HCT116 (cell line): ENCODE measurements at regions not wholly inside any gene's neighbourhood (a gene's known extent, or its start where the extent isn't known, plus 50 kb on each side); places are given as distances from the start of the nearest gene placed in this dataset.

Experiments
- ATAC-seq: fragments of 200-7000 bp; cut with Tn5 transposase; 2 replicates; pipeline ENCODE4 v1.9.1; 2020; ENCODE audit warnings: mild to moderate bottlenecking, moderate library complexity
- BruUV-seq: library from RNA; stranded (reverse); fragments of 400-500 nt; replicated peaks from 2 replicates; lab custom pipeline; 2021; lab: Mats Ljungman, UMichigan
- CTCF ChIA-PET: fragments of 300-600 bp; sonication (Branson Sonifier 250); formaldehyde crosslinking; loops from one replicate; lab custom pipeline; 2021; ENCODE audit warnings: antibody characterized with exemption; lab: Charles Lee
- POLR2A ChIA-PET: fragments of 300-600, 350-600 bp; sonication (Branson Sonifier 250); formaldehyde crosslinking; loops from one replicate; lab custom pipeline; 2021; ENCODE audit warnings: antibody characterized with exemption; lab: Charles Lee
- RAD21 ChIA-PET, 2 experiments: fragments of 300-600 bp; sonication (Branson Sonifier 250); formaldehyde crosslinking; loops; one replicate each; lab custom pipeline; 2023; ENCODE audit warnings: low total read pairs in 2 of 2; ENCODE audit not compliant: uncharacterized antibody in 2 of 2, unreplicated experiment in 2 of 2, low non-redundant PET in 1 of 2; lab: Charles Lee
- DNase-seq: peaks from one replicate; pipeline ENCODE4 v3.0.0-alpha.2; 2010; ENCODE audit warnings: low read depth, low spot score
- H2AFZ ChIP-seq: fragments of 200-600 bp; shearing (Covaris generic), sonication (generic); 2 replicates; pipeline ENCODE4 v1.6.1; 2017; ENCODE audit warnings: low read depth, mixed run types, mixed read lengths, antibody characterized with exemption, low read length; ENCODE audit not compliant: poor library complexity, severe bottlenecking
- H3K27ac ChIP-seq: 2 replicates; pipeline ENCODE4 v1.5.1; 2012; ENCODE audit warnings: low read depth, low read length
- H3K27me3 ChIP-seq: fragments of 200-600 bp; sonication (generic); 2 replicates; pipeline ENCODE4 v1.6.1; 2016; ENCODE audit warnings: mixed run types, low read length, mixed read lengths; ENCODE audit not compliant: insufficient read depth
- H3K36me3 ChIP-seq, 2 experiments: fragments of 200-500 bp in 1 of 2; fragments of 200-600 bp in 1 of 2; sonication (Bioruptor generic) in 1 of 2; sonication (generic) in 1 of 2; 2 replicates each; pipeline versions ENCODE4 v1.5.1 to v1.6.1; 2014 to 2016; ENCODE audit warnings: low read length in 2 of 2, inconsistent platforms in 1 of 2, mixed read lengths in 1 of 2, mixed run types in 1 of 2; ENCODE audit not compliant: insufficient read depth in 2 of 2, control insufficient read depth in 1 of 2
- H3K4me1 ChIP-seq, 2 experiments: fragments of 200-600 bp in 1 of 2; sonication (generic) in 1 of 2; 2 replicates each; pipeline versions ENCODE4 v1.5.1 to v1.6.1; 2012 to 2017; ENCODE audit warnings: low read length in 2 of 2, inconsistent platforms in 1 of 2, mild to moderate bottlenecking in 1 of 2, mixed read lengths in 1 of 2, mixed run types in 1 of 2, moderate library complexity in 1 of 2; ENCODE audit not compliant: insufficient read depth in 2 of 2, control insufficient read depth in 1 of 2
- H3K4me2 ChIP-seq: fragments of 200-600 bp; sonication (generic); 2 replicates; pipeline ENCODE4 v1.6.1; 2017; ENCODE audit warnings: mixed run types, low read length, mixed read lengths
- H3K4me3 ChIP-seq, 2 experiments: fragments of 200-600 bp in 1 of 2; sonication (generic) in 1 of 2; replicated peaks in 1 of 2; 2 replicates each; pipeline ENCODE4 v1.5.1; 2011 to 2016; ENCODE audit warnings: low read length in 2 of 2, control low read depth in 1 of 2, low read depth in 1 of 2, mild to moderate bottlenecking in 1 of 2, mixed read lengths in 1 of 2, mixed run types in 1 of 2
- H3K79me2 ChIP-seq: fragments of 200-600 bp; sonication (generic); 2 replicates; pipeline ENCODE4 v1.6.1; 2017; ENCODE audit warnings: mild to moderate bottlenecking, mixed run types, low read length, moderate library complexity, mixed read lengths; ENCODE audit not compliant: insufficient read depth
- H3K9ac ChIP-seq: fragments of 200-600 bp; sonication (generic); 2 replicates; pipeline ENCODE4 v1.6.1; 2016; ENCODE audit warnings: low read length, mixed read lengths
- H3K9me2 ChIP-seq: fragments of 200-600 bp; sonication (generic), shearing (Covaris generic); 2 replicates; pipeline ENCODE4 v1.6.1; 2017; ENCODE audit warnings: mixed run types, mild to moderate bottlenecking, moderate library complexity; ENCODE audit not compliant: insufficient read depth
- H3K9me3 ChIP-seq, 2 experiments: fragments of 200-500 bp in 1 of 2; fragments of 200-600 bp in 1 of 2; sonication (Bioruptor generic) in 1 of 2; sonication (generic) in 1 of 2; 2 replicates each; pipeline ENCODE4 v1.6.1; 2014 to 2017; ENCODE audit warnings: low read length in 2 of 2, mixed read lengths in 2 of 2, inconsistent platforms in 1 of 2, low read depth in 1 of 2, mild to moderate bottlenecking in 1 of 2, mixed run types in 1 of 2, moderate library complexity in 1 of 2; ENCODE audit not compliant: control insufficient read depth in 1 of 2, insufficient read depth in 1 of 2
- H4K20me1 ChIP-seq: fragments of 200-600 bp; sonication (generic), shearing (Covaris generic); 2 replicates; pipeline ENCODE4 v1.6.1; 2017; ENCODE audit warnings: mixed run types, mild to moderate bottlenecking, moderate library complexity; ENCODE audit not compliant: insufficient read depth
- ATF3 ChIP-seq: IDR thresholded peaks from 2 replicates; pipeline ENCODE4 v1.6.1; 2012
- CBX3 ChIP-seq: IDR thresholded peaks from 2 replicates; pipeline ENCODE4 v1.6.1; 2012; ENCODE audit warnings: low read depth
- CEBPB ChIP-seq: IDR thresholded peaks from 2 replicates; pipeline ENCODE4 v1.6.1; 2012; ENCODE audit warnings: low read depth
- CTCF ChIP-seq, 3 experiments: fragments of 200-600 bp in 1 of 3; sonication (generic) in 1 of 3; IDR thresholded peaks in 2 of 3; conservative IDR thresholded peaks in 1 of 3; 2 replicates each; pipeline ENCODE4 v1.5.1; 2012 to 2017; ENCODE audit warnings: low read depth in 2 of 3, low read length in 2 of 3, antibody characterized with exemption in 1 of 3, borderline replicate concordance in 1 of 3, control low read depth in 1 of 3, mild to moderate bottlenecking in 1 of 3, mixed read lengths in 1 of 3, mixed run types in 1 of 3, moderate library complexity in 1 of 3; ENCODE audit not compliant: insufficient read depth in 1 of 3
- EGR1 ChIP-seq: IDR thresholded peaks from 2 replicates; pipeline ENCODE4 v1.6.1; 2012; ENCODE audit warnings: low read depth
- ELF1 ChIP-seq: IDR thresholded peaks from 2 replicates; pipeline ENCODE4 v1.6.1; 2012; ENCODE audit warnings: low read depth, borderline replicate concordance
- EZH2 ChIP-seq: fragments of 200-600 bp; sonication (generic); IDR thresholded peaks from 2 replicates; pipeline ENCODE4 v1.6.1; 2017; ENCODE audit warnings: antibody characterized with exemption, mixed run types
- EZH2phosphoT487 ChIP-seq: fragments of 200-600 bp; IDR thresholded peaks from 2 replicates; pipeline ENCODE4 v1.6.1; 2018; ENCODE audit warnings: antibody characterized with exemption, borderline replicate concordance
- FOSL1 ChIP-seq: IDR thresholded peaks from 2 replicates; pipeline ENCODE4 v1.6.1; 2012; ENCODE audit warnings: low read depth
- MAX ChIP-seq: IDR thresholded peaks from 2 replicates; pipeline ENCODE4 v1.6.1; 2012
- POLR2A ChIP-seq: IDR thresholded peaks from 2 replicates; pipeline ENCODE4 v1.7.0; 2011; ENCODE audit warnings: borderline replicate concordance; ENCODE audit not compliant: insufficient read depth, insufficient read length; ENCODE audit errors: extremely low read depth
- POLR2AphosphoS5 ChIP-seq: IDR thresholded peaks from 2 replicates; pipeline ENCODE4 v1.6.1; 2011; ENCODE audit warnings: mild to moderate bottlenecking, low read depth, low read length, moderate library complexity
- REST ChIP-seq: IDR thresholded peaks from 2 replicates; pipeline ENCODE4 v1.6.1; 2012; ENCODE audit warnings: low read depth
- SIN3A ChIP-seq: IDR thresholded peaks from 2 replicates; pipeline ENCODE4 v1.6.1; 2012; ENCODE audit warnings: low read depth
- SP1 ChIP-seq: IDR thresholded peaks from 2 replicates; pipeline ENCODE4 v1.6.1; 2012; ENCODE audit warnings: low read depth
- TCF7L2 ChIP-seq: IDR thresholded peaks from 2 replicates; pipeline ENCODE4 v1.7.0; 2011; ENCODE audit warnings: borderline replicate concordance, inconsistent platforms; ENCODE audit not compliant: insufficient read depth, insufficient read length; ENCODE audit errors: extremely low read depth
- YY1 ChIP-seq: IDR thresholded peaks from 2 replicates; pipeline ENCODE4 v1.6.1; 2011; ENCODE audit warnings: low read length, low read depth, moderate library complexity, mild to moderate bottlenecking; ENCODE audit not compliant: insufficient replicate concordance; ENCODE audit errors: extremely low read depth
- ZFX ChIP-seq: fragments of 450-650 bp; IDR thresholded peaks from 2 replicates; pipeline ENCODE4 v1.6.1; 2017
- intact Hi-C: fragments of 100-400 bp; cut with micrococcal nuclease; formaldehyde crosslinking; loops from 2 replicates; pipeline ENCODE4 v1.10.0; 2022

GRCh38 chr7:95675632-95676031 lies 79.3 kb upstream of the PDK4 start:
- H3K4me2 ChIP-seq: no peak overlapping the region
- BruUV-seq: no TSS peak
- POLR2A ChIA-PET: no interaction called here

More at GRCh38 chr7:95675632-95676031, 79.3 kb upstream of the PDK4 start:
- intact Hi-C loops: no loop called here
- H3K9ac ChIP-seq: no peak overlapping the region
- RAD21 ChIA-PET: no interaction called here
- H3K27me3 ChIP-seq: no peaks in the 10 kb centered on the region
- ATAC-seq: no peak
- no peak for TF ChIP-seq FOSL1
- TF ChIP-seq POLR2AphosphoS5: no peak
- no peak for TF ChIP-seq YY1
- no peak for TF ChIP-seq EZH2phosphoT487
- TF ChIP-seq SP1: no peak
- TF ChIP-seq ATF3: no peak
- TF ChIP-seq TCF7L2: no peak
- no peak for TF ChIP-seq ELF1
- TF ChIP-seq CEBPB: no peak
- TF ChIP-seq SIN3A: no peak
- no peak for TF ChIP-seq REST
- TF ChIP-seq ZFX: no peak
- TF ChIP-seq CBX3: no peak
- no peak for TF ChIP-seq MAX
- no peak for TF ChIP-seq EZH2
- TF ChIP-seq POLR2A: no peak
- TF ChIP-seq EGR1: no peak
- no peak for TF ChIP-seq CTCF (IDR thresholded peaks at IDR 0.05 in 2 of 3, conservative IDR thresholded peaks at IDR 0.05 in 1 of 3; ENCODE audit: borderline replicate concordance in 1 of 3, insufficient read depth in 1 of 3, low read depth in 2 of 3, low read length in 2 of 3)
- TF ChIP-seq, all 23 proteins: peak for 0
- CTCF ChIA-PET: interaction anchor here (1.1 kb wide), 1 partner anchor 13 kb away, joined by 3 read pairs; no protein-coding TSS in a partner anchor
- DNase-seq: no peak
- no peak overlapping the region for H3K4me3 ChIP-seq
- H3K9me2 ChIP-seq: no peaks in the 10 kb centered on the region
- no peaks in the 10 kb centered on the region for H3K79me2 ChIP-seq
- no peaks in the 10 kb centered on the region for H4K20me1 ChIP-seq
- no peak overlapping the region for H3K27ac ChIP-seq
- H3K36me3 ChIP-seq: no peaks in the 10 kb centered on the region
- H2AFZ ChIP-seq: no peak overlapping the region
- no peaks in the 10 kb centered on the region for H3K4me1 ChIP-seq
- no peaks in the 10 kb centered on the region for H3K9me3 ChIP-seq
